Lower leg skin (tissue), 3 donors: ENCODE measurements at regions not wholly inside any gene's neighbourhood (a gene's known extent, or its start where the extent isn't known, plus 50 kb on each side); places are given as distances from the start of the nearest gene placed in this dataset.

Experiments used
- CTCF ChIP-seq, 3 donors: fragments of 450-650 bp; IDR thresholded peaks; one replicate each; pipeline ENCODE4 v1.5.1; 2016; ENCODE audit warnings: antibody characterized with exemption in 3 of 3, mild to moderate bottlenecking in 3 of 3, moderate library complexity in 2 of 3
- POLR2A ChIP-seq, 2 donors: fragments of 450-650 bp; IDR thresholded peaks; one replicate each; pipeline ENCODE4 v1.6.1; 2016 to 2017; ENCODE audit warnings: antibody characterized with exemption in 2 of 2, mild to moderate bottlenecking in 1 of 2, moderate library complexity in 1 of 2

GRCh38 chr6:138580040-138580439, 80.7 kb upstream of the NHSL1 start:
- TF ChIP-seq CTCF (IDR thresholded peaks at IDR 0.05) (no peak), POLR2A (IDR thresholded peaks at IDR 0.05) (no peak)
